Fibroblast of lung (primary cell): ENCODE measurements at regions not wholly inside any gene's neighbourhood (a gene's known extent, or its start where the extent isn't known, plus 50 kb on each side); places are given as distances from the start of the nearest gene placed in this dataset.

Experiments used
- DNase-seq, 2 donors: peaks; one replicate each; pipeline versions ENCODE4 v3.0.0 to v3.0.0-alpha.2; 2010; ENCODE audit warnings: low read depth in 2 of 2
- H2AFZ ChIP-seq: 2 replicates; pipeline ENCODE4 v1.5.1; 2012; ENCODE audit warnings: low read length, control low read depth, inconsistent platforms
- H3K27ac ChIP-seq: 2 replicates; pipeline ENCODE4 v1.5.1; 2011; ENCODE audit warnings: low read length, control low read depth; ENCODE audit not compliant: insufficient read depth
- H3K27me3 ChIP-seq: 2 replicates; pipeline ENCODE4 v1.5.1; 2011; ENCODE audit warnings: mild to moderate bottlenecking, low read length; ENCODE audit not compliant: control insufficient read depth, insufficient read depth
- H3K36me3 ChIP-seq: 2 replicates; pipeline ENCODE4 v1.5.1; 2011; ENCODE audit warnings: low read length; ENCODE audit not compliant: control insufficient read depth, insufficient read depth
- H3K4me1 ChIP-seq: 2 replicates; pipeline ENCODE4 v1.5.1; 2011; ENCODE audit warnings: low read length; ENCODE audit not compliant: control insufficient read depth, insufficient read depth; ENCODE audit errors: extremely low read depth
- H3K4me2 ChIP-seq: 2 replicates; pipeline ENCODE4 v1.5.1; 2011; ENCODE audit warnings: low read length, control low read depth; ENCODE audit not compliant: insufficient read depth; ENCODE audit errors: extremely low read depth
- H3K4me3 ChIP-seq, 4 experiments: fragments of 200-600 bp in 1 of 4; sonication (generic) in 1 of 4; replicated peaks in 1 of 4; 2 replicates each; pipeline ENCODE4 v1.5.1; 2011 to 2016; ENCODE audit warnings: low read length in 4 of 4, low read depth in 3 of 4, mild to moderate bottlenecking in 3 of 4, control low read depth in 2 of 4, inconsistent platforms in 1 of 4, mixed read lengths in 1 of 4; ENCODE audit not compliant: insufficient read depth in 1 of 4; ENCODE audit errors: control extremely low read depth in 1 of 4
- H3K79me2 ChIP-seq: 2 replicates; pipeline ENCODE4 v1.5.1; 2012; ENCODE audit warnings: mild to moderate bottlenecking, low read length, inconsistent platforms; ENCODE audit not compliant: control insufficient read depth, insufficient read depth
- H3K9ac ChIP-seq: 2 replicates; pipeline ENCODE4 v1.5.1; 2011; ENCODE audit warnings: mild to moderate bottlenecking, low read length, control low read depth; ENCODE audit not compliant: insufficient read depth
- H3K9me3 ChIP-seq: 2 replicates; pipeline ENCODE4 v1.5.1; 2012; ENCODE audit warnings: low read depth, low read length; ENCODE audit not compliant: control insufficient read depth, insufficient read depth
- H4K20me1 ChIP-seq: 2 replicates; pipeline ENCODE4 v1.5.1; 2011; ENCODE audit warnings: low read length; ENCODE audit not compliant: control insufficient read depth, insufficient read depth; ENCODE audit errors: extremely low read depth
- CTCF ChIP-seq, 2 donors: IDR thresholded peaks in 1 of 2; conservative IDR thresholded peaks in 1 of 2; 1 replicate in 1 of 2; 2 replicates in 1 of 2; pipeline ENCODE4 v1.5.1; 2011 to 2012; ENCODE audit warnings: low read length in 2 of 2, control low read depth in 1 of 2, inconsistent platforms in 1 of 2, low read depth in 1 of 2, mild to moderate bottlenecking in 1 of 2
- EZH2 ChIP-seq: IDR thresholded peaks from 2 replicates; pipeline ENCODE4 v1.5.1; 2012; ENCODE audit warnings: low read length, control low read depth, mild to moderate bottlenecking; ENCODE audit errors: missing control alignments

GRCh38 chr9:79970146-79970425 is 398.3 kb downstream of the TLE4 start:
- Histone ChIP-seq H3K27ac (no peak overlapping the region), H3K36me3 (no peaks in the 10 kb centered on the region), H3K9ac (no peak overlapping the region), H3K9me3 (no peaks in the 10 kb centered on the region), H2AFZ (no peak overlapping the region), H3K27me3 (no peaks in the 10 kb centered on the region), H3K4me3 (no peak overlapping the region), H3K4me2 (no peak overlapping the region), H3K79me2 (no peaks in the 10 kb centered on the region), H3K4me1 (no peaks in the 10 kb centered on the region), H4K20me1 (no peaks in the 10 kb centered on the region)
- no peak for DNase-seq
- no peak for TF ChIP-seq CTCF (conservative IDR thresholded peaks at IDR 0.05 in 1 of 2, IDR thresholded peaks at IDR 0.05 in 1 of 2; ENCODE audit: low read depth in 1 of 2, low read length in 2 of 2)
- TF ChIP-seq EZH2: no peak

DNA sequence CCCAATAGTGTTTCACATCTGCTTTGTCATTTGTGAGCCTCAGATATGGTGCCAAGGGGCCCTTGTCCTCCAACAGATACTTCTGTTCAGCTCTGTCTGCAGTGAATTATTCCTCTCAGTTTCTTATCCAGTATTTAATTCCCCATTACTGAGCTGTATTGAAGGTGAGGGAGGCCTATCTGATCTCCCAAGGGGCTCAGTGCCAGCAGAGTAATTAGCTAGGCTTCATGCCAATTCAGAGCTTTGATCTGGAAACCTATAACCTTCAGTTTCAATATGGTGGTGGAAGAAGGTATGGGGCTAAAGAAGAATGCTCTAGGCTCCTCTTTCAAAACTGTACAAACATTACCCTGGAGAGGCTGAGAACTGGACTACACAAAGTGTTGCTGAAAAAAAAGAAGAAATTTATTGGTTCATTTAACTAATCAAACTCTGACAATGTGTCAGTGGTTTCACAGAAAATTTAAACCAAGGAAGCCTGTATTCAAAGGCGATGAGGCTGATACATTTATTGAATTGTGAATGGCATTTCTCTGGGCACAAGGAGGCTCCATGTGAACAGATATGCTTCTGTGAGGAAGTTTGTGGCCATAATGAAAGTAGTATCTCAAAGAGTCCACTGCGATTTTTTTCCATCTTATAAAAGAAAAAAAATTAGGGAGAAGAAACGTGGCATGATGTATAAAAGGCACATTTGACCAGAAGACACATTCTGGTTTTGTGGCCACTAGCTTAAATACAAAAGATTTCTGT is 397.8 kb downstream of the TLE4 start:
- H3K4me1 ChIP-seq: no peaks in the 10 kb centered on the region
- no peak for DNase-seq
- H3K36me3 ChIP-seq: no peaks in the 10 kb centered on the region
- H3K9ac ChIP-seq: no peak overlapping the region
- no peak overlapping the region for H3K27ac ChIP-seq
- H3K27me3 ChIP-seq: no peaks in the 10 kb centered on the region
- H3K4me2 ChIP-seq: no peak overlapping the region
- H2AFZ ChIP-seq: no peak overlapping the region
- no peaks in the 10 kb centered on the region for H3K9me3 ChIP-seq
- H3K4me3 ChIP-seq: no peak overlapping the region
- TF ChIP-seq EZH2: no peak
- TF ChIP-seq CTCF (conservative IDR thresholded peaks at IDR 0.05 in 1 of 2, IDR thresholded peaks at IDR 0.05 in 1 of 2; ENCODE audit: low read depth in 1 of 2, low read length in 2 of 2): no peak
- no peaks in the 10 kb centered on the region for H4K20me1 ChIP-seq
- H3K79me2 ChIP-seq: no peaks in the 10 kb centered on the region

- no peak for TF ChIP-seq CTCF (conservative IDR thresholded peaks at IDR 0.05 in 1 of 2, IDR thresholded peaks at IDR 0.05 in 1 of 2; ENCODE audit: low read depth in 1 of 2, low read length in 2 of 2)
- TF ChIP-seq EZH2: no peak
- Histone ChIP-seq H4K20me1 (no peaks in the 10 kb centered on the region), H3K9me3 (no peaks in the 10 kb centered on the region)
Observed at GRCh38 chr9:79968533-79968932, 396.8 kb downstream of the TLE4 start.

More at GRCh38 chr9:79968533-79968932, 396.8 kb downstream of the TLE4 start:
- no peak overlapping the region for H3K4me2 ChIP-seq
- no peak overlapping the region for H3K9ac ChIP-seq
- no peak overlapping the region for H3K27ac ChIP-seq
- H3K79me2 ChIP-seq: no peaks in the 10 kb centered on the region
- no peak for DNase-seq
- no peaks in the 10 kb centered on the region for H3K36me3 ChIP-seq
- H3K4me1 ChIP-seq: no peaks in the 10 kb centered on the region
- no peak overlapping the region for H3K4me3 ChIP-seq
- no peaks in the 10 kb centered on the region for H3K27me3 ChIP-seq
- H2AFZ ChIP-seq: no peak overlapping the region
